ENCODE measurements at regions not wholly inside any gene's neighbourhood (a gene's known extent, or its start where the extent isn't known, plus 50 kb on each side); places are given as distances from the start of the nearest gene placed in this dataset.
A peak's percentile ranks its signal among the peaks of the same experiment; 100 is the strongest.
"Not testable (repeated sequence)": the region's sequence is repeated elsewhere in the genome, so short reads cannot be mapped to it uniquely, and the experiment has no call there.

DNA sequence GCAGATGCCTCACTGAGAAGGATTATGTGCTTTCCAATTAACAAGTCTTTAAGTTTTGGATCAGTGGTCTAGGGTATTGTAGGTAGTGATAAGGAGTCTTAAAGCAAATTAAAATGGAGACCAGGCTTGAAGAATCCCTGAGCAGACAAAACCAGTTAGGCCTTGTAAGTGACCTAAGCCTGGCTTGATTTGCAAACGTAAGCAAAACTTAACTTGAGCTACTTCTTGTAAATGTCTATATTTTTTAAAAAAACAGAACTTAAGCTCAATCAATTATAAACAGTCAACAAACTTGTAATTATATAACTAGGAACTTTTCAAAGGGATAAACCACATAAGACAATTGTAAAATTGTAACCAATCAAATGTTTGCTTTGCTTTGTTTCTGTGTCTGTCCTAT lies 72.7 kb upstream of the NALF2 start:
- no peak for DNase-seq (ENCODE audit: low read depth in 2 of 2)

DNA sequence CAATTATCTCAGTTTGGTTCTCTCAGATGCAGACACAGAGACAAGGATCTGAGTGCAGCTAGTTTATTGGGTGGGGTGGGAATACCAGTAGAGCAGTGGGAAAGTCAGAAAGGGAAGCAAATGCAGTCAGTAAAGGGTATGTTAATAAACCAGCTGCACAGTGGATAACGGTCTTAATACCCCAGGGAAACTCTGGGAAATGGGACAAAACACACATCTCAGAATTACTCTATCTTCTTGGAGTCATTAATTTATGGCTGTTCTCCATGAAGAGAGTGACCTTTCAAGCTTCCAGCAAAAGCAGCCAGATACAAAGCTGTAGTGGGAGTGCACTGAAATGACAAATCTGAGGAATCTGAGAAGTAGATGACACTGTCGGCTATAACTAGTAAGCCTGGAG lies 73.3 kb upstream of the NALF2 start:
- DNase-seq (ENCODE audit: low read depth in 2 of 2) = no peak

DNA sequence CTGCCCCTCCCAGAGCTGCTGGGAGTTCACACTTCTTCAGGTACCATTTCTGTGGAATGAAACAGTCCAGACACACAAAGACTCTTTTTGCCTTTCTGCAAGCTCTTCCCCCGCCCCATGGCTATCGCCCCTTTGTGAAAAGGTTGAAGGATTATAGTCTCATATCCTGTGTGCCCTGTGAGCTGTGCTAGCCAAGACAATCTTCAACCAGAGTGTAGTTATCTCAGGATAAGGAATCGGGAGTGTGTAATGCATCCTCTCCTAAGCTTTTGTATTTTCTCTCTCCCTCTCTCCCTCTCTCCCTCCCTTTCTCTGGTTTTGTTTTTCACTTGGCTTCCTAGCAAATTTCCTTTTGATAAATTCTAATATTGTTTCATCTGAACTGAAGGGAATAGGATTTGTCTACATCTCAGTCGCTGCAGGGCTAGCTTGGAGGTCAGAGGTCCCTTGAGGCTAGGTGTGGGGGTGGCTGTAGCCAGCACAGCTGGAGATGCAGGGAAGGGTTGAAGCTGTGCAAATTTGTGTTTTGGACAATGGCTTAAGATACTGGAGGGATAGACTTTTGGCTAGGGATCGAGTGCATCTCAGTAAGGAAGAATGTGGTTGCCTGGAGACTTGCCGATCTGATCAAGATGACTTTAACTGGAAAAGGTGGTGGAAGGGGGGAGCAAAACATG lies 74.6 kb upstream of the NALF2 start:
- DNase-seq (ENCODE audit: low read depth in 2 of 2) = no peak

DNA sequence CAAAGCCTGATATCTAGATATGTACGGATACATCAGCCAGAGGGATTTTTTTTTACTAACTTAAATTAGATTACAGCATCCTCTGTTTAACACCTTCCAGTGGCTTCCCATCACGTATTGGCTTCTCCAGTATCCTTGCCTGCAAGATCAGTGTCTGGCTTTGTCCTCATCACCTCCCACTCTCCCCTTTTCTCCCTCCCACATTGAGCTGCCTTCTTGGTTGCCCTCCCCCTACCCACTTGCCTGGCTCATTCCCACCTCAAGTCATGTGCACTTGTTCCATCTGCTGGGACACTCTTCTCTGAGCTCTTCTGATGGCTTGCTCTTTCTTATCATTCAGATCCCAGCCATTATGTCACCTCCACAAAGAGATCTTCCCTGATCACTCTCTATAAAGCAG lies 75.9 kb upstream of the NALF2 start:
- DNase-seq (ENCODE audit: low read depth in 2 of 2) = no peak

DNA sequence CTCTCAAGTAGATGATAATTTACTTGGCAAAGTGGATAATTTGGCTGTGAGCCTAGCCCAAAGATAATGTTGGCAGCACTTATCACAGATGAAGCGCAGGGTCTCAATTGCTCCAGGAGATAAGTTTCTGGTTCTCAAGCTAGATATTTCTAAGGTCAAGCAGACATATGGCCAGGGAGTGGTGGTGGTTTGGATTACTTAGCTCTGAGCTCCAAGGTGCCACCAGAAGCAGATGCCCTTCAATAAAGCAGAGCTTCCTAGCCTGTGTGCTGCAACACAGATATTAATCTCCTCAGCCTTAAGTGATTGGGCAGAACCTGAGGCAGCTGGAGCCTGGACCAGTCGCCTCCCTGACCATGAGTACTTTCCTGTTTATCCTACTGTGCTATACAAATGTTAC lies 79.2 kb upstream of the NALF2 start:
- no peak for DNase-seq (ENCODE audit: low read depth in 2 of 2)

DNA sequence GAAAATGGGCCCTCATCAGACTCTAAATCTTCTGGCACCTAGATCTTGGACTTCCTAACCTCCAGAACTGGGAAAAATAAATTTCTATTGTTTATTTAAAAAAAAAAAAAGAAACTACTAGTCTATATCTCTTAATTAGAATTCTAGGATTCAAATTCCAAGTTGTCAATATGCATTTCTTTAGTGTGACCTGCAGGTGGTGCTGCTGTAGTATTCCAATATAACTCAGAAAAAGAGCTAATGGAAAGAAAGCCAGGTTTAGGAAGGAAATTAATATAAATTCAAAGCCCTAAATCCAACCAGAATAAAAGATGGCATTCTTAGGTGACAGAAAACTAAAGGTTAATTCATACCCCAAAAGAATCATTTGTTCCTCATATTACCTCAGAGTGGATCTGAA lies 80.0 kb upstream of the NALF2 start:
- DNase-seq (ENCODE audit: low read depth in 2 of 2) = peak; percentile 20 to 53

DNA sequence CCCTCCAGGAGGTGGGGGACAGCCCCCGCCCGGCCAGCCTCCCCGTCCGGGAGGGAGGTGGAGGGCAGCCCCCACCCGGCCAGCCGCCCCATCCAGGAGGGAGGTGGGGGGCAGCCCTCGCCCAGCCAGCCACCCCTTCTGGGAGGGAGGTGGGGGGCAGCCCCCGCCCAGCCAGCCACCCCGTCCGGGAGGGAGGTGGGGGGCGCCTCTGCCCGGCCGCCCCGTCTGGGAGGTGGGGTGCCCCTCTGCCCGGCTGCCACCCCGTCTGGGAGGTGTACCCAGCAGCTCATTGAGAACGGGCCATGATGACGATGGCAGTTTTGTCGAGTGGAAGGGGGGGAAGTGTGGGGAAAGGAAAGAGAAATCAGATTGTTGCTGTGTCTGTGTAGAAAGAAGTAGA lies 81.9 kb upstream of the NALF2 start:
- DNase-seq (ENCODE audit: low read depth in 2 of 2) = not testable (repeated sequence)

DNA sequence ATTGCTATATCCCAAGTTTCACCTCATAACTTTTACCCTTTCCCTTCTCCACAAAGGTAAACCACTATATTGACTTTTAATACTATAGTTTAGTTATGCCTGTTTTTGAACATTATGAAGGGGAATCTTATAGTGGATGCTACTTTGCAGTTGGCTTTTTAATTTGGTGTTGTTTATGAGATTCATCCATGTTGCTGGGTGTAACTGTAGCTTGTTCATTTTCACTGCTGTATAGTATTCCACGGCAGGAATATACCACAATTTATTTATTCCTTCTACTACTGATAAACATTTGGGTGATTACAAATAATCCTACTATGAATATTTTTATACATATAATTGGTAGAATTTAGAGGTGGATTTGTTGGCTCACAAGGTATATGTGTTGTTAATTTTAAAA lies 88.4 kb upstream of the NALF2 start:
- DNase-seq (ENCODE audit: low read depth in 2 of 2) = no peak

DNA sequence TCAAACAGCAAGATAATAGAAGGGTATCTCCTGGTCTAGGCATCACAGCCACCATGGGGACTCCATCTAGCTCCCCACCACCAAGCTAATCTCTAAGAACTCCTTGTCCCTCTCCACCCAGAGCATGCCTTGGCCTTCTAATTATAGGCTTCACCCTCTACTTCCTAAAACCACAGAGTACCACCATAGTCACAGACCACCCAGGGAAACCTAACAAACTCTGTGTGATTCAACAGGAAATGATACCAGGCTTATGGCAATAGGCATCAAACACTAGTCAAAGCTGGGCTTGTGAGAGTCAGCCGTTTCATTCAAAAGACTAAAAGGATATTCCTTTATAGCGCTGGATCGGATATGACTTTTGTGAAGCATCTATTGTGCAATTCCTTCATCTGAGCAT lies 91.5 kb upstream of the NALF2 start:
- DNase-seq (ENCODE audit: low read depth in 2 of 2) = no peak

DNA sequence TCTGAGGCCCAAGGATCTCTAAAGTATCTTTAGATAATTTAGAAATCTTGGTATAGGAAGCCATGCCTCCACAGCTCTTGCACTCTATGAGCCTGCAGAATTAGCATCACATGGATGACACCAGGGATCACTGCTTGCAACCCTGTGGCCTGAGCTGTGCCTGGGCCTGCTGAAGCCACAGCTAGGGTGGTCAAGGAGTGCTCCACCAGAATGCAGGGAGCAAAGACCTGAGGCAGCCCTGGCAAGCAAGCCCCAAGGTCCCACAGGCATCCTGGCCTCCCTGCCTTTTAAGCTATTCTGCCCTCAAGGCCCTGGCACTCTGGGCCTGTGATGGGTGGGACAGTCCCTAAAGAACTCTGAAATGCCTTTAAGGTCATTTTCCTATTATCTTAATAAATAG lies 105.2 kb upstream of the NALF2 start:
- DNase-seq (ENCODE audit: low read depth in 2 of 2) = no peak

DNA sequence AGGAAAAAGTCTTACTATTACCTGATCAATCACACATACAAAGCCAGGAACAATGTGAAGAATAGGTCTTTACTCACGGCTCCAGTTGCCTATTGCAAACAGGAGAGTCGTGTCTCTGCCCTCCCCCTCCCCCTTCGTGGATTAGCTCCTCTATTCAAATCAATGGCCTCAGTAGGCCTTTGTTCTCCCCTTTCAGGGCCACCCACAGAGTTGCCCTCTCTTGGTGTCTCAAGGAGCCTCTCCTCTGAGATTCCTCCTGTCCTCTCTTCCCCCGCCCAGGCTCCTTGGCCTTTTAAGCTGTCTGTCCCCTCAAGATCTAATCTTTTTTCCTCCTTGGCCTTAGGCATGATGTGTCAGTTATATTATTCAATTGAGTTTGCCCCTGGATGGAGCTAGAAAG lies 107.2 kb upstream of the NALF2 start:
- no peak for DNase-seq (ENCODE audit: low read depth in 2 of 2)

DNA sequence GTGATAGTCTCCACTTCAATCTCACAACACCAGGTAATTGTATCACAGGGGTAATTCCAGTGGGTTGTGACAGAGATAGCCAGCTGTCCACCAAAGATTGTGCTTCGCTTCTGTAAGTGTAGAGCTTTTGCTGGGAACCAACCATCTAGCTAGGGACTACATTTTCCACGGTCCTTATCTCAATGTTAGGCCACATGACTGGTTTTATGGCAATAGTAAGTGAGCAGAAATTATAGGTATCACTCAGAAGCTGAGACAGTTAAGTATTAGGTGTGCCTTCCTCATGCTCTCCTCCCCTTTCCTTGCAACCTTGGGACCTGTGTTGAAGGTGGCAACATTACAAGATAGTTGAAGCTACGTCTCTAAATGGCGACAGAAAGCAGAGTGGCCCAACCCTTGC lies 108.8 kb upstream of the NALF2 start:
- DNase-seq (ENCODE audit: low read depth in 2 of 2) = no peak

DNA sequence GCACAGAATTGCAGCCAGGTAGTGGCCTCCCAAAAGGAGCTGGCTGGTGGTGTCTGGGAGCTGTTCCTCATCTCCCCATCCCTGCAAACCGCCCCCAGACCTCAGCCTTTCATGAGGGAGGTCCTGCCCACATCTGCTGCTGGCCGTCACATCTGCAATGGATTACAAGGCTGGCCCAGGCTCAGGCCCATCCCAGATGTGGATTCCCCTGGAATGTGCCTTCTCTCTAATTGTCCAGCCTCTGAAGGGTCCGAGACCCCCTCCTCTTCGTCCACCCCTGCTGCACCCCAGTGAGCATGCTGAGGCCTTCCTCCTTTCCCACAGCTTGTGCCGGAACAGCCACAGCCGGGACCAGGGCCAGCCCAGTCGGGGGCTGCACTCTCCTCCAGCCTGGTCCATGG lies 115.0 kb upstream of the NALF2 start:
- no peak for DNase-seq (ENCODE audit: low read depth in 2 of 2)

DNA sequence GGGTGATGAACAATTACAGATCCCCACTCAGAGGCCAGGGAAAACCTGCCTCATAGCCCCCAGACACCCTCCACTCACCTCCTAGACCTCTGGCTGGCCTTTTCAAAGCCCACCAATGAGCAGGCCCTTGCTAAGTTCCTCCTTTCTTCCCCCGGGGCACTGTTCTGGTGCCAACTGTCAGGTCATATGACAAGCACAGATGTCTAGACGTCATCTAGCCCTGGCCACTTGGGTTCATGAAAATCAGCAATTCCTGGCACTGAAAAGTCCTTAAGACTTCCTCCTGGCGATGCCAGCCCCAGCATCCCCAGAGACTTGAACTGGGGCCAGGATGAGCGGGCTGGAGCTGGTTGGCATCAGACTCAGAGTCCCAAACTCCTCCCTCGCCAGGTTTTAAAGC lies 115.6 kb upstream of the NALF2 start:
- no peak for DNase-seq (ENCODE audit: low read depth in 2 of 2)

DNA sequence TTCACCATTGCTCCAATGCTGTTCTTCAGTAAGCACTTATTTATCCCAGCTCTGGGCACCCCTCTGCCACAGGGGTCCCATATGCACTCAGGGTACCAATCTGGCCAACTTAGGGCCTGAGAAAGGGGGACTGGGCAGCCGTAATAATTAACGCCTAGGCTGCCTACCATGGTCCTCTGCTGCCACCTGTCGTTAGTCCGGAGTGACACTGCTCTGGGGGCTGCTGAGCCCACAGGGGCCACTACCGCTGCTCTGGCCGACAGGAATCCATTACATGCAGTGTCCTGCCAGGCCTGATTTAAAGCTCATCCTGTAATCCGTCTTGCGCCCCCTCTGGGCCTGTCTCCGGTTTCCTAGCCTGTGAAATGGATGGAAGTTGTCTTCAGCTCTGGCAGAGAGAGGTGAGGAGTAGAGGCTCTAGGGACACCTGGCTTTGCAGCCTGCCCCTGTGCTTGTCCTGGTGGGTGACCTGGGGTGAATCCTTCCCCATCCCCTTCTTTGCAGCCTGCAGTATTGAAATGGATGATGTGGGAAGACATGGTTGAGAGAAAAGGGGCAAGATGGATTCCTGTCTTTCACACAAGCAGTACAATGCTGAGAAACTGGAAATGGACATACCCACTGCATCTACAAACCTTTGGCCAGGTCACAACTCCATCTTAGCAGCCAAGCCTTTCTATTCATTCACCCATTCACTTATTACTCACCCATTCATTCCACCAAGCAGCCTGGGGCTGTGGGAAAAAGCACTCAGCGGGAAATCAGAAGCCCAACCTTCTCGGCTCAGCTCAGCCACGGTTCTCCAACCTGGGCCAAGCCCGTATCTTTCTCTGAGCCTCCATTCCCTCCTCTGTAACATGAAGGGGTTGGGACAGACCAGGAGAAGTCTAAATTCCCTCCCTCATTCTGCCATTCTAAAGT lies 116.3 kb upstream of the NALF2 start:
- DNase-seq (ENCODE audit: low read depth in 2 of 2) = peak; percentile 39 to 69

DNA sequence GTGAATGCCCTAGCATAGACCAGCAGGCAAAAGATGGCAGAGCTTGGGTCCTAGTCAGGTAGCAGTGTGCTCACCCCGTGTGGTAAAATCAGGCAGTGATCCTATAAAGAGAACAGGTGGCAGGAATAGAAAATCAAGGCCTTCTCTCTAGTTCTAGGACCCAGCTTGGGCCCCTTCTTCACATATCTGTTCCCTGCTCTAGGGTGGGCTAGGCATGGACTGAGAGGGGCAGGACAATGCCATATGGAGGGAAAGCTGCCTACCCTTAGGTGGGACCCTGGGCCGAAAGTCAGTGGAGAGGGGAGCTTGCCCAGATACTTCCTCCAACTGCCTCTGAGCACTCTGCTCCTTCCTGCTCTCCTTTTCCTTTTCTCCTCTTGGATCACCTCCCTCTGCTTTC lies 117.4 kb upstream of the NALF2 start:
- no peak for DNase-seq (ENCODE audit: low read depth in 2 of 2)

DNA sequence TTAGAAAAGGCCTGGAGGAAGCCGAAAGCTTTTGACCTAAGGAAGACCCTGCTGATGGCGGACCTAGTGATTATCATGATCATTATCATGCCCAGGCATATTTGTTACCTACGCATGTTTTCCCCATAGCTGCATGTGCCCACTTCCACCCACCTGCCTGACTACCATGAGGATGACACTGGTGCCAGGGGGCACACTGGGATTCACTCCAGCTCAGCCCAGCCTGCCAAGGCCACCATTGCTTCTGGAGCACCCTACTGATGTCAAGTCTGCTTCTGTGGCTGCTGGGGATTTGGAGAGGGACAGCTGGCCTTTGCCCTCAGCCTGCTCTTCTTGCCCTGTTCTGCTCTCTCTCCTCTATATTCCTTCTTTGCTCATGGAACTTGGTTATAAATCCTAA lies 124.7 kb upstream of the NALF2 start:
- no peak for DNase-seq (ENCODE audit: low read depth in 2 of 2)

DNA sequence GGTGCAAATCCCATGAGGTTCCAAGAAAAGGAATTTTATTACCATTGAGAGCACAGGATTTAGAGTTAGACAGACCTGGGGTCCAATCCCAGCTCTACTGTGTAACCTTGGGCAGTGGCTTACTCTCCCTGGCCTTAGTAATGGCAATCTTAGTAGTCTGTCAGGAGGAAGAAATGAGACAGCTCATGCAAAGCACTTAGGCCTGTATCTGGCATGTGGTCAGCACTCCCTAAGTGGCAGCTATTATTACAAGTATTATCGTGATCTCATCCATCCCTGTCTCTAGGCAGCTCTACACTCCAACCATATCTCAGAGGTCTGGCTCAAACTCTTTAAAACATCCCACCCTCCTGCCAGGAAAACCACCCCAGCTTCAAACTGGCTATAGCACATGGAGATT lies 129.6 kb upstream of the NALF2 start:
- DNase-seq (ENCODE audit: low read depth in 2 of 2) = no peak

DNA sequence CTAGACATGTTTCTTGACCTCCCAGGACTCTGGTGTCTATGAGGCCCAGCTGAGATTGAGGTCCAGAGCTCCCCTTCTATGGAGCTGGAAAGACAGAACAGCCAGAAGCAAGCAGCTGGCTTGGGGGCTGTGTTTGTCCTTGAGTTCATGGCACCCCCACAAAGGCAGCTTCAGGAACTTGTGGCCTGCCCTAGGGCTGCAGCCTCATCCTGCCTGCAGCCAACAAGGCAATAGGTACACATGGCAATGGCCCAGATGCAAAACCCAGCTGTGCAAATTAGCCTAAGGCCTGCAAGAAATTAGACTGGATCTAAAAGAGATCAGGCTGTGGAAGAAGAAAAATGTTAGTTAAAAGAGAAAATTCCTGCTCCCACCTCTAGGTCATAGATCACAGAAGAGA lies 131.7 kb upstream of the NALF2 start:
- DNase-seq (ENCODE audit: low read depth in 2 of 2) = no peak

DNA sequence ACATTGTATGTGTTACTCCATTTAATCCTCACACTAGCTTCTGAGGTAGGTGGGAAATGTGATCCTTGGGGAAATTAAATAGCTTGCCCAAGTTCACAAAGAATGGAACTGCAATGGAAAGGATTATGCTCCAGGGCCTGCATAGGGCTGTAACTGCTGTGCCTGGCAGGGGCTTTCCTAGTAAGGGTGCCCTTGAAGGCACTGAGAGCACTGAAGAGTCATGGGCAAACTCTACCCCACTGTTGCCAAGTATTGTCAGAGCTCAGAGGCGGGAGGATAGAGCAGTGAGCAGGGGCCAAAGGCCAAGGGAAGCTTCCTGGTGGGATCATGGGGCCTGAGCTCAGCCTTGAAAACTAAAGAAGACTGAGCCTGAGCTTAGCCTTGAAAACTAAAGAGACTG lies 133.0 kb upstream of the NALF2 start:
- no peak for DNase-seq (ENCODE audit: low read depth in 2 of 2)

DNA sequence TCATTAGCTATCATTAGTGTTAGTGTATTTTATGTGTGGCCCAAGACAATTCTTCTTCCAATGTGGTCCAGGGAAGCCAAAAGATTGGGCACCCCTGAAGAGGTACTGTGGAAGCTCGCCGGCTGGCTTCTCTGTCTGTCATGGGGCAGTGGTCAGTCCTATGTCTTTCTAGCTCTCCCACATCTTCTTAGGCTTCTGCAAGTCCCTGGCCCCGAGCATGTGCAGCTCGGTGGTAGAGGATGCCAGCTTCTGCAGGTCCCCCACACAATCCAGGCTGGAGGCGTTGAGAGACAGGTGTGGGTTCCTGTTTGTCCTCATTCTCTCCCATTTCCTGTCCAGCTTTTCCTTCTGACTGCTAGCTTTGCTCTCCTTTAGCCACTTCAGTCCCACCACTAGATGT lies 134.1 kb upstream of the NALF2 start:
- DNase-seq (ENCODE audit: low read depth in 2 of 2) = no peak

DNA sequence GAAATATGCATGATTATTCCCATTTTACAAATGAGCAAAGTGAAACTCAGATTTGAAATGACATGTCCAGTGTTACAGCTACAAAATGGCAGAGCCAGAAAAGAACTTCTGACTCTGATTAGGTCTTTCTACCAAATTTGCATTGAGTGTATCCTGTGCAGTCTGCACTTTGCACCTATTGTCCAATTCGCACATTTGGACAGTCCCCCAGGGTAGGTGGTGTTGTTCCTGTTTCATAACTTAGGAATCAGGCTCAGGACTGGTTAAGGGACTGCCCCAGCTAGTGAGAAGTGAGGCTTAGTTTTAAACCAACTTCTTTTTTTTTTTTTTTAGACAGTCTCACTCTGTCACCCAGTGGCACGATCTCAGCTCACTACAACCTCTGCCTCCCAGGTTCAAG lies 137.9 kb upstream of the NALF2 start:
- DNase-seq (ENCODE audit: low read depth in 2 of 2) = no peak

DNA sequence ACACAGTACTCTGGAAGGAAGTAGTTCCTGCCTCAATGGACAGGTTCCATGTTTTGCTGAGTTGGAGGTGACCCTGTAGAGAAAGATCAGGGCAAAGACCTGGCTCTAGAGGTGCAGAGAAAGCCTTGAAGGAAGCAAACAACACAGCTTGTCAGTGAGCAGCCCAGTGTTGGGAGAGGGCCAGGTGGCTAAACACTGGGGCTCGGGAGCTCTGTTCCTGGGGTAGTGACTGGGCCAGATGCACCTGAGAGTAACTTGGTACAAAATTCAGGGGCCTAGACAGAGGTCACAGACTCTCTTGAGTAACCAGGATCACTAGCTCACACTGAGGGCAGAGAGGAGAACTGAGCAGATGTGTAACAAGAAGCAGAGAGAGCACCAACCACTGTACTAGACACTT lies 138.4 kb upstream of the NALF2 start:
- no peak for DNase-seq (ENCODE audit: low read depth in 2 of 2)
